ENCODE measurements at regions not wholly inside any gene's neighbourhood (a gene's known extent, or its start where the extent isn't known, plus 50 kb on each side); places are given as distances from the start of the nearest gene placed in this dataset.
A peak's percentile ranks its signal among the peaks of the same experiment; 100 is the strongest.

DNA sequence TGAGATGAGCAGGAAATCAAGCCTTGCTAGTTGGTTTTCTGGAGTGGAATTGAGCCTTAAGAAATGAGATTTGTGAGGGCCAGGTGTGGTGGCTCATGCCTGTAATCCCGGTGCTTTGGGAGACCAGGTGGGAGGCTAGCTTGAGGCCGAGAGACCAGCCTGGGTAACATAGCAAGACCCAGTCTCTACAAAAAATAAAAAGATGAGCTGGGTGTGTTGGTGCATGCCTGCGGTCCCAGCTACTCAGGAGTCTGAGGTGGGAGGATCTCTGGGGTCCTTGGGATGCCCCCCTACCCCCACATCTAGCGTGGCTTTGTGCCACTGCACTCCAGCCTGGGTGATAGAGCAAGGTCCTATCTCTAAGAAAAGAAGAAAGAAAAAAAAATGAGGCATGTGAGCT is 104.2 kb upstream of the RTL1 start:
- Histone ChIP-seq H3K4me3 (ENCODE audit: insufficient read depth in 1 of 2, low read depth in 1 of 2, low read length in 2 of 2) (no peak overlapping the region), H3K23ac (ENCODE audit: low read length in 2 of 2) (no peak overlapping the region), H4K91ac (ENCODE audit: low read length) (no peak overlapping the region), H2BK5ac (ENCODE audit: low read depth, low read length, poor library complexity, severe bottlenecking) (no peak overlapping the region), H2BK15ac (ENCODE audit: low read depth, poor library complexity, severe bottlenecking) (no peak overlapping the region), H3K27ac (ENCODE audit: low read length, poor library complexity, severe bottlenecking) (no peak overlapping the region), H2BK12ac (ENCODE audit: low read length in 2 of 2) (no peak overlapping the region), H3K9ac (ENCODE audit: low read length) (no peak overlapping the region), H4K8ac (ENCODE audit: low read length) (no peak overlapping the region), H3K9me3 (ENCODE audit: control insufficient read depth, low read length) (peaks cover 14% of the 10 kb centered on the region), H3K18ac (ENCODE audit: low read depth in 1 of 2, low read length in 2 of 2) (no peak overlapping the region), H3K36me3 (ENCODE audit: control insufficient read depth in 1 of 2, insufficient read depth in 2 of 2, low read depth in 1 of 2, low read length in 2 of 2) (peaks cover 0 to 71% of the 10 kb centered on the region in 2 experiments), H3K14ac (ENCODE audit: low read length in 2 of 2) (no peak overlapping the region), H2AFZ (ENCODE audit: low read depth, low read length) (no peak overlapping the region), H3K4me1 (ENCODE audit: control insufficient read depth, insufficient read depth, low read depth, low read length) (peaks cover 11% of the 10 kb centered on the region), H3K4me2 (ENCODE audit: low read length, poor library complexity, severe bottlenecking) (no peak overlapping the region), H2BK120ac (ENCODE audit: low read depth, low read length) (no peak overlapping the region), H2AK5ac (ENCODE audit: low read length, severe bottlenecking) (no peak overlapping the region), H3K79me1 (replicated peaks; ENCODE audit: low read length, poor library complexity, severe bottlenecking) (no peaks in the 10 kb centered on the region), H3K4ac (ENCODE audit: low read depth in 1 of 2, low read length in 2 of 2) (no peak overlapping the region), H3K27me3 (ENCODE audit: control insufficient read depth in 1 of 2, insufficient read depth in 1 of 2, low read length in 2 of 2) (no peaks in the 10 kb centered on the region)
- WGBS = 92% methylated on average over 1 of the region's 4 CpGs
- no peak for DNase-seq

DNA sequence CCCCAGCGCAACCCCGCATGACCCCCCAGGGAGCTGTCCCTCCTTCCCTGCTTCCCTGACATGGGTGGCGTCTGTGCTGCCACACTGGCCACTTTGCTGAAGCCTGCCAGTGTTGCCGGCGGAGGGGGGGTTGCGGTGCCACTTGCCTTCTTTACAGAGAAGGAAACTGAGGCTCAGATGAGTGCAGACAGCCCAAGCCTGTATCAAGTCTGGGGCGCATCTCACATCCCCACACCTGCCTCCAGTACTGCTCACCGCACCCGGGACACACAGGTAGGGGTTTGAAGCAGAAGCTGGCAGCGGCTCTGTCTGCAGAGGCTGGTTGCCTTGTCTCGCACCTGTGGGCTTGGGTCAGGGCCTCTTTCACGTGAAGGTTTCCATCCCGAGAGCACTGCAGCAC is 104.7 kb upstream of the RTL1 start:
- peaks cover 0 to 66% of the 10 kb centered on the region in 2 experiments for H3K36me3 ChIP-seq (ENCODE audit: control insufficient read depth in 1 of 2, insufficient read depth in 2 of 2, low read depth in 1 of 2, low read length in 2 of 2)
- WGBS = 89% methylated on average over 13 of the region's 13 CpGs
- DNase-seq = no peak

DNA sequence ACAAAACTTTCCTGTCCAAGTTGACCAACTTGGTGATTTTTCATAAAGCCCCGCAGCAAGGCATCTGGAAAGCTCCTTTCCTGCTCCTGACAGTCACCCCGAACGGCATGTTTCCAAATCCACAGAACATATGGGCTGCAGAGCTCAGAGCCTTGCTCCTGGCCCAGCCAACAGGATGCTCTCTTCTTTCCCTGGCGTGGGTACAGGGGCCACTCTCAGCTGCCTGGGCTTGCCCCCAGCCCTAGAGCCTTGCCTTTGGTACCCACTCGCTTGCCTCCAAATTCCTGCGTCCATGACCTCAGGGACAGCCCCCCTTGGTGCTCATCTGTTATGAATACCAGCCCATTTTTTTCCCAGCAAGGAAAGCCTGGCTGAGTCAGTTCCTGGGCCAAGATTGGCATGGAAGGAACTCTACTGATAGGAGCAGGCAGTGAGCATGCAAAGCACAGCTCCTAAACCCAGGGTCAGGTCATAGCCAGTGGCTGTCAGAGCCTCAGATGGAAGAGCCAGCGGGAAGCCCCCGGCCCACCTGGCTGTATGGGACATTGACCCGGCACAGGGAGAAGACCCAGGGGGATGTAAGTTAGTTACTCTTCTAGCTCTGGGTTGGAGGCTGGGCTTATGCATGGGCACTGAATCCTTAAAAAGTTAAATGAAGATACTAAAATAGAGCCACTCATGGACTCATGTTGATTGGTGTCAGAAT is 105.3 kb upstream of the RTL1 start:
- no peak for DNase-seq
- no peak overlapping the region for H2BK12ac ChIP-seq (ENCODE audit: low read length in 2 of 2)
- H2BK120ac ChIP-seq (ENCODE audit: low read depth, low read length) = no peak overlapping the region
- H2AFZ ChIP-seq (ENCODE audit: low read depth, low read length) = no peak overlapping the region
- H4K91ac ChIP-seq (ENCODE audit: low read length) = no peak overlapping the region
- no peak overlapping the region for H3K4me2 ChIP-seq (ENCODE audit: low read length, poor library complexity, severe bottlenecking)
- H3K18ac ChIP-seq (ENCODE audit: low read depth in 1 of 2, low read length in 2 of 2) = no peak overlapping the region
- H3K4ac ChIP-seq (ENCODE audit: low read depth in 1 of 2, low read length in 2 of 2) = no peak overlapping the region
- H3K23ac ChIP-seq (ENCODE audit: low read length in 2 of 2) = no peak overlapping the region
- no peak overlapping the region for H3K14ac ChIP-seq (ENCODE audit: low read length in 2 of 2)
- H3K4me1 ChIP-seq (ENCODE audit: control insufficient read depth, insufficient read depth, low read depth, low read length) = peaks cover 11% of the 10 kb centered on the region
- H3K9ac ChIP-seq (ENCODE audit: low read length) = no peak overlapping the region
- H4K8ac ChIP-seq (ENCODE audit: low read length) = peak overlapping the region; percentile 32
- H3K27me3 ChIP-seq (ENCODE audit: control insufficient read depth in 1 of 2, insufficient read depth in 1 of 2, low read length in 2 of 2) = no peaks in the 10 kb centered on the region
- 87% methylated on average over 9 of the region's 9 CpGs for WGBS
- H3K36me3 ChIP-seq (ENCODE audit: control insufficient read depth in 1 of 2, insufficient read depth in 2 of 2, low read depth in 1 of 2, low read length in 2 of 2) = peaks cover 0 to 63% of the 10 kb centered on the region in 2 experiments
- H3K27ac ChIP-seq (ENCODE audit: low read length, poor library complexity, severe bottlenecking) = no peak overlapping the region
- no peak overlapping the region for H2AK5ac ChIP-seq (ENCODE audit: low read length, severe bottlenecking)
- no peak overlapping the region for H3K4me3 ChIP-seq (ENCODE audit: insufficient read depth in 1 of 2, low read depth in 1 of 2, low read length in 2 of 2)
- no peak overlapping the region for H2BK5ac ChIP-seq (ENCODE audit: low read depth, low read length, poor library complexity, severe bottlenecking)
- no peaks in the 10 kb centered on the region for H3K79me1 ChIP-seq (replicated peaks; ENCODE audit: low read length, poor library complexity, severe bottlenecking)
- peaks cover 14% of the 10 kb centered on the region for H3K9me3 ChIP-seq (ENCODE audit: control insufficient read depth, low read length)
- no peak overlapping the region for H2BK15ac ChIP-seq (ENCODE audit: low read depth, poor library complexity, severe bottlenecking)

More for the DNA sequence above, 104.7 kb upstream of the RTL1 start:
- no peak overlapping the region for H3K9ac ChIP-seq (ENCODE audit: low read length)
- no peak overlapping the region for H4K8ac ChIP-seq (ENCODE audit: low read length)
- H3K9me3 ChIP-seq (ENCODE audit: control insufficient read depth, low read length) = peaks cover 14% of the 10 kb centered on the region
- H3K4me3 ChIP-seq (ENCODE audit: insufficient read depth in 1 of 2, low read depth in 1 of 2, low read length in 2 of 2) = no peak overlapping the region
- no peak overlapping the region for H4K91ac ChIP-seq (ENCODE audit: low read length)
- H2AFZ ChIP-seq (ENCODE audit: low read depth, low read length) = no peak overlapping the region
- no peak overlapping the region for H3K23ac ChIP-seq (ENCODE audit: low read length in 2 of 2)
- no peak overlapping the region for H3K27ac ChIP-seq (ENCODE audit: low read length, poor library complexity, severe bottlenecking)
- H3K4ac ChIP-seq (ENCODE audit: low read depth in 1 of 2, low read length in 2 of 2) = no peak overlapping the region
- H3K4me2 ChIP-seq (ENCODE audit: low read length, poor library complexity, severe bottlenecking) = no peak overlapping the region
- H2AK5ac ChIP-seq (ENCODE audit: low read length, severe bottlenecking) = no peak overlapping the region
- H3K27me3 ChIP-seq (ENCODE audit: control insufficient read depth in 1 of 2, insufficient read depth in 1 of 2, low read length in 2 of 2) = no peaks in the 10 kb centered on the region
- no peak overlapping the region for H3K14ac ChIP-seq (ENCODE audit: low read length in 2 of 2)
- no peak overlapping the region for H3K18ac ChIP-seq (ENCODE audit: low read depth in 1 of 2, low read length in 2 of 2)
- no peak overlapping the region for H2BK5ac ChIP-seq (ENCODE audit: low read depth, low read length, poor library complexity, severe bottlenecking)
- no peaks in the 10 kb centered on the region for H3K79me1 ChIP-seq (replicated peaks; ENCODE audit: low read length, poor library complexity, severe bottlenecking)
- H3K4me1 ChIP-seq (ENCODE audit: control insufficient read depth, insufficient read depth, low read depth, low read length) = peaks cover 11% of the 10 kb centered on the region
- no peak overlapping the region for H2BK120ac ChIP-seq (ENCODE audit: low read depth, low read length)
- H2BK12ac ChIP-seq (ENCODE audit: low read length in 2 of 2) = no peak overlapping the region
- H2BK15ac ChIP-seq (ENCODE audit: low read depth, poor library complexity, severe bottlenecking) = no peak overlapping the region

- no peak for DNase-seq
- H3K9me3 ChIP-seq (ENCODE audit: control insufficient read depth, low read length) = peaks cover 14% of the 10 kb centered on the region
- H2AFZ ChIP-seq (ENCODE audit: low read depth, low read length) = no peak overlapping the region
- H2BK5ac ChIP-seq (ENCODE audit: low read depth, low read length, poor library complexity, severe bottlenecking) = no peak overlapping the region
- no peak overlapping the region for H3K4me2 ChIP-seq (ENCODE audit: low read length, poor library complexity, severe bottlenecking)
- no peak overlapping the region for H2BK15ac ChIP-seq (ENCODE audit: low read depth, poor library complexity, severe bottlenecking)
- no peak overlapping the region for H3K27ac ChIP-seq (ENCODE audit: low read length, poor library complexity, severe bottlenecking)
- no peak overlapping the region for H3K4me3 ChIP-seq (ENCODE audit: insufficient read depth in 1 of 2, low read depth in 1 of 2, low read length in 2 of 2)
- no peak overlapping the region for H4K8ac ChIP-seq (ENCODE audit: low read length)
- 82% methylated on average over 5 of the region's 5 CpGs for WGBS
- H3K14ac ChIP-seq (ENCODE audit: low read length in 2 of 2) = no peak overlapping the region
- no peak overlapping the region for H2BK12ac ChIP-seq (ENCODE audit: low read length in 2 of 2)
- H3K36me3 ChIP-seq (ENCODE audit: control insufficient read depth in 1 of 2, insufficient read depth in 2 of 2, low read depth in 1 of 2, low read length in 2 of 2) = peaks cover 0 to 59% of the 10 kb centered on the region in 2 experiments
- no peaks in the 10 kb centered on the region for H3K27me3 ChIP-seq (ENCODE audit: control insufficient read depth in 1 of 2, insufficient read depth in 1 of 2, low read length in 2 of 2)
- H2BK120ac ChIP-seq (ENCODE audit: low read depth, low read length) = no peak overlapping the region
- H3K4me1 ChIP-seq (ENCODE audit: control insufficient read depth, insufficient read depth, low read depth, low read length) = peaks cover 11% of the 10 kb centered on the region
- H4K91ac ChIP-seq (ENCODE audit: low read length) = no peak overlapping the region
- H3K23ac ChIP-seq (ENCODE audit: low read length in 2 of 2) = no peak overlapping the region
- no peak overlapping the region for H2AK5ac ChIP-seq (ENCODE audit: low read length, severe bottlenecking)
- H3K4ac ChIP-seq (ENCODE audit: low read depth in 1 of 2, low read length in 2 of 2) = no peak overlapping the region
- H3K9ac ChIP-seq (ENCODE audit: low read length) = no peak overlapping the region
- no peaks in the 10 kb centered on the region for H3K79me1 ChIP-seq (replicated peaks; ENCODE audit: low read length, poor library complexity, severe bottlenecking)
- no peak overlapping the region for H3K18ac ChIP-seq (ENCODE audit: low read depth in 1 of 2, low read length in 2 of 2)
Measured at GRCh38 chr14:101009531-101009930, 106.0 kb upstream of the RTL1 start.
